ENCODE measurements at regions not wholly inside any gene's neighbourhood (a gene's known extent, or its start where the extent isn't known, plus 50 kb on each side); places are given as distances from the start of the nearest gene placed in this dataset.
"Not testable (repeated sequence)": the region's sequence is repeated elsewhere in the genome, so short reads cannot be mapped to it uniquely, and the experiment has no call there.

- DNase-seq (ENCODE audit: missing footprints) (no peak), ATAC-seq (no peak)
- intact Hi-C loops (cut with DNase I) = no loop called here
Observed at GRCh38 chr11:90344546-90344945, 121.7 kb upstream of the CHORDC1 start.

- intact Hi-C loops (cut with DNase I) = no loop called here
- ATAC-seq (no peak), DNase-seq (ENCODE audit: missing footprints) (no peak)
Observed at GRCh38 chr11:90343673-90344072, 120.8 kb upstream of the CHORDC1 start.

- DNase-seq (ENCODE audit: missing footprints) (no peak), ATAC-seq (no peak)
- intact Hi-C loops (cut with DNase I) = no loop called here
Observed at GRCh38 chr11:90341986-90342385, 119.1 kb upstream of the CHORDC1 start.

- DNase-seq (ENCODE audit: missing footprints) (no peak), ATAC-seq (no peak)
- intact Hi-C loops (cut with DNase I) = no loop called here
Observed at GRCh38 chr11:90332415-90332814, 109.6 kb upstream of the CHORDC1 start.

GRCh38 chr11:90330632-90331031, 107.8 kb upstream of the CHORDC1 start:
- intact Hi-C loops (cut with DNase I) = no loop called here
- ATAC-seq (no peak), DNase-seq (ENCODE audit: missing footprints) (no peak)

GRCh38 chr11:90329043-90329442, 106.2 kb upstream of the CHORDC1 start:
- intact Hi-C loops (cut with DNase I) = no loop called here
- ATAC-seq (no peak), DNase-seq (ENCODE audit: missing footprints) (no peak)

- intact Hi-C loops (cut with DNase I) = no loop called here
- DNase-seq (ENCODE audit: missing footprints) = no peak
- no peak for ATAC-seq
Observed at GRCh38 chr11:90326647-90327046, 103.8 kb upstream of the CHORDC1 start.

GRCh38 chr11:90323289-90323688, 100.4 kb upstream of the CHORDC1 start:
- intact Hi-C loops (cut with DNase I) = no loop called here
- DNase-seq (ENCODE audit: missing footprints) = no peak
- ATAC-seq = no peak

- DNase-seq (ENCODE audit: missing footprints) = no peak
- intact Hi-C loops (cut with DNase I) = no loop called here
- no peak for ATAC-seq
Observed at GRCh38 chr11:90321018-90321417, 98.2 kb upstream of the CHORDC1 start.

- ATAC-seq = no peak
- intact Hi-C loops (cut with DNase I) = no loop called here
- DNase-seq (ENCODE audit: missing footprints) = no peak
Observed at GRCh38 chr11:90318651-90319050, 95.8 kb upstream of the CHORDC1 start.

GRCh38 chr11:90310210-90310609, 87.4 kb upstream of the CHORDC1 start:
- intact Hi-C loops (cut with DNase I) = no loop called here
- no peak for ATAC-seq
- no peak for DNase-seq (ENCODE audit: missing footprints)

GRCh38 chr11:90309693-90310092, 86.8 kb upstream of the CHORDC1 start:
- ATAC-seq (no peak), DNase-seq (ENCODE audit: missing footprints) (no peak)
- intact Hi-C loops (cut with DNase I) = no loop called here

GRCh38 chr11:90294526-90294925, 71.7 kb upstream of the CHORDC1 start:
- ATAC-seq (no peak), DNase-seq (ENCODE audit: missing footprints) (no peak)
- intact Hi-C loops (cut with DNase I) = no loop called here

- DNase-seq (ENCODE audit: missing footprints) = no peak
- ATAC-seq = no peak
- intact Hi-C loops (cut with DNase I) = no loop called here
Observed at GRCh38 chr11:90294091-90294490, 71.2 kb upstream of the CHORDC1 start.

GRCh38 chr11:90288212-90288821, 65.5 kb upstream of the CHORDC1 start:
- intact Hi-C loops (cut with DNase I) = loop anchor here (2.0 kb wide), 1 partner anchor 170 kb away; no protein-coding TSS in a partner anchor
- no peak for ATAC-seq

GRCh38 chr11:90286640-90287039, 63.8 kb upstream of the CHORDC1 start:
- no peak for ATAC-seq
- DNase-seq (ENCODE audit: missing footprints) = no peak
- intact Hi-C loops (cut with DNase I) = no loop called here

More at GRCh38 chr11:90288212-90288821, 65.5 kb upstream of the CHORDC1 start:
- DNase-seq (ENCODE audit: missing footprints) = no peak

GRCh38 chr11:90284171-90284570, 61.3 kb upstream of the CHORDC1 start:
- ATAC-seq = no peak
- no peak for DNase-seq (ENCODE audit: missing footprints)
- intact Hi-C loops (cut with DNase I) = no loop called here

GRCh38 chr11:90282551-90283071, 59.8 kb upstream of the CHORDC1 start:
- intact Hi-C loops (cut with DNase I); DNase-seq (ENCODE audit: missing footprints); ATAC-seq: not testable (repeated sequence)

- ATAC-seq (no peak), DNase-seq (ENCODE audit: missing footprints) (no peak)
- intact Hi-C loops (cut with DNase I) = no loop called here
Observed at GRCh38 chr11:90274362-90274761, 51.5 kb upstream of the CHORDC1 start.
